AG08395 (cell line): ENCODE measurements at regions not wholly inside any gene's neighbourhood (a gene's known extent, or its start where the extent isn't known, plus 50 kb on each side); places are given as distances from the start of the nearest gene placed in this dataset.
A peak's percentile ranks its signal among the peaks of the same experiment; 100 is the strongest.
"Not testable (repeated sequence)": the region's sequence is repeated elsewhere in the genome, so short reads cannot be mapped to it uniquely, and the experiment has no call there.

Experiments
- DNase-seq: peaks from one replicate; pipeline ENCODE4 v3.0.0; 2012; ENCODE audit warnings: mixed read lengths, low spot score

GRCh38 chr5:36739751-36740221, 133.4 kb downstream of the SLC1A3 start:
- peak; percentile 69 for DNase-seq

DNA sequence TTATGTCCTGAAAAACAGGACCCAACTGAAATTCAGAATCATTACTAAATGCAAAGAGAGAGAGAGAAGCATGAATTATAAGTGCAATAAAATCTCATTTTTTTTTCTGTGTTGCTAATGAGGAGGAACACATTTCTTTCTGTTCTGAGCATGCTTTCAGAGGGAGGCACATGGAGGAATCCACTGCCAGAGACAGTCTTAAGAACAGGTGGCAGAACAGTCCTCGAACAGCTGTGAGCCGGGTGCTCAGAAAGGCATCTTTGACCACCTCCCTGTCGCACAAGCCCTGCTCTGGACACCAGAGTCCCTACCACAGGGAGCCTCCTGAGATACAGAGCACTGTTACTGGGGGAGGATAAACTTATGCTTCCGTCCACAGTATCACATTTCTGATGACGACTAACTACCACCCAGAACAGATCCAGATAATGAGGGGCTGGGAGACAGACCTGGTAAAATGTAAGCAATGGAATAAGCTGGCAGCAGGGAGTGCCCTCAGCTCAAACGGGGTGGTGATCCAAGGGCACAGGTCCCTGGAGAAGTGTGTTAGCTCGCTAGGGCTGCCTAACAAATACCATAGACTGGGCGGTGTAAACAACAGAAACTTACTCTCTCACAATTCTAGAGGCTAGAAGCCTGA, 134.0 kb downstream of the SLC1A3 start:
- DNase-seq, result no peak

DNA sequence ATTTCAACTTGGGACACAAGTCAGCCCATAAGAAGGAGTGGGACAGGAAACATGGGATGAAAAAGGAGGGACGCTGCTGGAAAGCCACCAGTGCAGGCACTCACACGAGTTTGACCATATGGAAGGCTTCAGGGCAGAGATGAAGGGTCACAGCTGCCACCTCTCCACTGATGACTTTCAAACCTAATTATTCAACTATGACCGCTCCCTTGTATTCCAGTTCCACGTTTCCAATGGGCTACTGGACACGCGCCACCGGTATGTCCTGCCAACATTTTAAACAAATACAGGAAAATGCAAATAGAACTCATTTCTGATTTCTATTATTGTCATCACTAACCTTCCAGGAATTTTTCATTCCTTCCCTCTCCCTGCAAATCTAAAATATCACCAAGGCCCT, 134.7 kb downstream of the SLC1A3 start:
- DNase-seq, result no peak

DNA sequence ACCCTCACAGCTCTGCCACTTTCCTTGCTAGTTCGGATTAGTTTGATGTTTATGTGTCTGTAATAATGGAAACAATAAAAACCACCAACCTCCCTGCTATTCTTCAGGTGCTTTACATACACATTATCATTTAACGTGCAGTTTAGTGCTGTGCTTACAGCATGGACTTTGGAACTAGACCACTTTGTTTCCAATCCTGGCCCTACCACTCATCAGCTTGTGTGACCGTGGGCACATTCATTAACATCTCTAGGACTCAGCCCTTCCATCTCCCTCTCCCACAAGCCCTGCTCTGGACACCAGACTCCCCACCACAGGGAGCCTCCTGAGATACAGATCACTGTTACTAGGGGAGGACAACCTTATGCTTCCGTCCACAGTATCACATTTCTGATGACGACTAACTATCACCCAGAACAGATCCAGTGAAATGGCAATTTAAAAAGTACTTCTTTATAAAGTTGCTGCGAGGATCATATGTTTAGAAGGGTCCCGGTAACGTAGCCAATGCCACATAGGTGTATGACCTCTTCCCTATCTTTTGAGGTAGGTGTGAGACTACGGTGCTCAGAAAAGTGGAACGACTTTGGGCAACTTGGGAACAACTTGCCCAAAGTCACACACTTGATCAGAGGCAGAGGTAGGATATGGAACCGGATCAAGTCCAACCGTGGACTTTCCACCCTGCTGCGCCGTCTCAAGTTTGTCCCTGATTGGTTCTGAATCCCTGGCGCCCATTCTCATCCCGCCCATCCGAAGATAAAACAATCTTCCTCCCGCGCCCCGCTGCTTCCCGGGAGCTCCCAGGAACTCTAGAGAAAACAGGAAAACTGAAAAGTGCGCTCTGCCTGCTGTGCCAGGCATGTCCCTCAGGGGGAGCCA, 132.4 kb upstream of the NIPBL start:
- DNase-seq, result peak; percentile 82

- DNase-seq, result peak; percentile 34
These were observed 131.6 kb upstream of the NIPBL start for GRCh38 chr5:36744773-36745589.

GRCh38 chr5:36747794-36748193, 128.8 kb upstream of the NIPBL start:
- DNase-seq, result not testable (repeated sequence)

GRCh38 chr5:36751886-36752285, 124.7 kb upstream of the NIPBL start:
- DNase-seq, result no peak

DNA sequence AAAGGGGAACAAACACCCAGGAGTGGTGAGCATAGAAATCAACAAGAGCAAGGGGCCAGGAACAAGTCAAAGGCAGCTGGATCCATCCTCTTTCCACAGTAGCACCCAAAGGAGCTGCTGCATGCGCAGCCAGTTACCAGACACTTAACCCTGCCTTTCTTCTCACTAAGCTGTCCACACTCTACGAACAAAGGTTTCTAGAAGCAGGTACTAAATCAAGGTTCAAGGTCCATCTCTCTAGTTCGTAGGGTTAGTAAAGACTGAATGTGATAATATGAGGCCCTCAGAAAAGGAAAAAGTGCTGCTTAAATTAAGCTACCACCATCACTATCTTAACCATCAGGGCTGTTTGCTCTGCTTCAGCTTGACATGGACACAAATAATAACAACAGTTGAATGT, 121.2 kb upstream of the NIPBL start:
- DNase-seq, result no peak

- DNase-seq, result no peak
These were observed 120.6 kb upstream of the NIPBL start for GRCh38 chr5:36755920-36756488.

GRCh38 chr5:36756848-36757247, 119.7 kb upstream of the NIPBL start:
- DNase-seq, result no peak

GRCh38 chr5:36759117-36759516, 117.5 kb upstream of the NIPBL start:
- no peak for DNase-seq

GRCh38 chr5:36763454-36763853, 113.1 kb upstream of the NIPBL start:
- DNase-seq, result no peak

GRCh38 chr5:36765876-36766275, 110.7 kb upstream of the NIPBL start:
- DNase-seq, result no peak

DNA sequence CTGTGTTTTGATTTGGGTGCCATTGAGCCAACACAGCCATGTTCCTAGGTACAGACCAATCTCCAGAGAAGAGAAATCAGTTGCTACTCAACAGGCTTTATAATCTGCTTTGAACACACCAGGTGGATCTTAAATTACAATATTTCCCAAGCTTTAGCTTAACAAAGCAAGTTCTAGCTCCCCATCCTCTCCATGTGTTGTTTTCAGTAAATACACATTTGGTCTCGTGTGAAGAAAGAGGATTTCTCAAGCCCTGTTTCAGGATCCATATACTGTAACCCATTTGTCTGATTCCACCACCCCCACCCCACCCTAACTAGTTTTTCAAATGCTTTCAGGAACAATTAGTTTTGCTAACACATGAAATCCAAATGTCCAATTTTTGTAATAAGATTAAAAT, 109.6 kb upstream of the NIPBL start:
- DNase-seq, result no peak

DNA sequence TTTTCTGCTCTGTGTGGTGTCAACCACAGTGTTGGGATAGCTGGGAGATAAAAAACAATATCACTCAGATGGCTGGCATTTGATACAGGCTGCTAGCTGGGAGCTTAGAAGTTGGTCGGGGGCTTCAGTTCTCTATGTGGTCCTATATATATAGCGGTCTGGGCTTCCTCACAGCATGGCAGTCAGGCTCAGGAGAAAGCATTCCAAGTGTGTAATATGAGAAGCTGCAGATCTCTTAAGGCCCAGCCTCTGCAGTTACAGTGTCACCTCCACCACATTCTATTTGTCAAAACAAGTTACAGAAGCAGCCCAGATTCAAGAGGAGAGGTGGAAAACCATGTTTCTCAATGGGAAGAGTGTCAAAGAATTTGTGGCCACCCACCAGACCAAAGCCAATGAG, 108.1 kb upstream of the NIPBL start:
- DNase-seq, result no peak

GRCh38 chr5:36769129-36769770, 107.3 kb upstream of the NIPBL start:
- DNase-seq, result no peak

DNA sequence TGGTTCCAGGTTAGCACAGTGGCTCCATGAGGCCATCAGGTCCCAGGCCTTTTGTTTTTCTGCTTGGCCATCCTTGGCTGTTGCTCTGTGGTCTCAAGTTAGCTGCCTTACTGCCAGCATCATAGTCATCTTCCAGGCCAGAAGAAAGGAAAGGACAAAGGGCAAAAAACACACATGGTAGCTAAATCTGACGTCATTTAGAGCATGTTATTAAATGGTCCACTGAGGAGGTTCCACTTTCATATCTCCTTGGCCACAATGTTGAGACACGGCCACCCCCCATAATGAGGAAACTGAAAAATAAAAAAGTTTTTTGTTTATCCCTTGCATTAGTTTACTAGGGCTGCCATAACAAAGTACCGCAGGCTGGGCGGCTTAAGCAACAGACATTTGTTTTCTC, 106.4 kb upstream of the NIPBL start:
- DNase-seq, result no peak

DNA sequence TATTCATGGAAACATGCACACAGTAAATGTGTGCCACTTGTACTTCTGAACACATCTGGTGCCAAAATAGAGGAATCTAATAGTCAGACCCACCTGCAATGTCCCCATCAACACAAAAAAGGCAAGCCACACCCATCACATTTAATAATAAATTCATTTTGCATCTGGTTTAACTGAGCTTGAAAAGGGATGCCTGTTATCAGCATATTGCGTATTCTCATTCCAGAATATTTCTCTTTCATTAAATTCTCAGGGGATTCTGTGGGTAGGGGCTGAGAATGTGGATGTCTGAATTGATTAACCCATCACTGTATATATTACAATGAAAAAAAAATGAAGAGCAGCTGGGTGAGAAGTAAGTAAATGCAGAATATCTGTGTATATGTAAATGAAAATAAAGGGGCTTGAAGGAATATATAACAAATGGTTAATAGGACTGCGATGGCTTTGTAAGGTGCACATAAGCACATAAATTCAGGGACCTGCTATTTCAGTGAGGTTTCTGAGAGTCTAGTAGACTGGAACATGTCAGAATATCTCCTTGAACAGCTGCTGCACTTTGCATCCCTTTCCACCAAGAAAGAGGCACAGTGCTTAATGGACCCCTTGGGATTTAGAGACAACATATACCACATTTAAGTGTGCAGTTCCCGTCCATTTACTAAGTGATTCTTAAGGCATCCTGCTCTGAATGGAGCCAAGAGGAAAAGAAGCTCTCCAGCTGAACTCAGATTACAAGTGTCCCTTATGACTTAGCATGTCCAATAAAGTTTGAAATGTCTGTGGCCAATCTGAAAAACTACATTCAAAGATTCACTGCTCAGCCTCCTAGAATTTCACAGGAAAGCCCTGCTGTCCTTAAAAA, 104.1 kb upstream of the NIPBL start:
- DNase-seq, result no peak

DNA sequence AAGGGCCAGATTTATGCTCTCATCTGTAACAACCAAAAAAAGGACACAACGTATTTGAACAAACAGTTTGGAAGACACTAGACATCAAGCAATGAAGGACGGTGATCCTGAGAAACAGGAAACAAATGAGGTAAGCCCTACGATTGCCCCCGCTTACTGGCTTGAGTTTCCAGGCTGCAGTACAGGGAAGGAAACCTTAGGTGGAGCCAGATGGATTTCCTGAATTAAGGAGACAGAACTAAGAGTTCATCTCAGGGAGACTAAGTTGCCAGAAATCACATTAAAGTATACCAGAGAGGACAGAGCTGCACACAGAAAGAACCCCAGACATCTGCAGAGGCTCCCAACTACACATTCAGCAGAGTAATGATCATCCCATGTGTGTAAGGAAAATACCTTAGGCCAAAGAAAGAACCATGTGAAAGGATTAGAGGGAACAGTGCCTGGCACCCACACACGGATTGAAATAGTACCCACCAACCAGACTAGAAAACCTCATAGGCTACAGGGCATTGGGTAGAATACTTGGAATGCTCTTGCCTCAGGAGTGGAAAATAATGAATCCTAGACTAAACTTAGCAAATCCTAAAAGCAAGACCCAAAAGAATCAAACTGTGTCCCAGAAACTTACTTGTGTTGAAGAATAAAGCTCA, 99.3 kb upstream of the NIPBL start:
- DNase-seq, result peak; percentile 21

DNA sequence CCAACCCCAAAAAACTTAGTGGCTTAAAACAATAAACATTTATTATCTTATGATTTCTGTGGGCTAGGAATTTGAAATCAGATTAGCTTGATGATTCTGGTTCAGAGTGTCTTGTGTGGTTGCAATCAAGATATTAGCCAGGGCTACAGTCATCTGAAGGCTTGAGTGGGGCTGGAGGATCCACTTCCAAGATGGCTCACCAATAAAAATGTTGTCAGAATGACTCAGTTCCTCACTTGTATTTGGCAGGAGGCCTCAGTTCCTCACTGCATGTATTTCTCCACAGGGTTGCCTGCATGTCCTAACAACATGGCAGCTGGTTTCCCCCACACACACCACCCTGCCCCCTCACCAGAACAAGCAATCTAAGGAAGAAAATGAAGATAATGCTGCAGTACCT, 98.2 kb upstream of the NIPBL start:
- no peak for DNase-seq
